Fibroblast of pulmonary artery (primary cell): ENCODE measurements at regions not wholly inside any gene's neighbourhood (a gene's known extent, or its start where the extent isn't known, plus 50 kb on each side); places are given as distances from the start of the nearest gene placed in this dataset.

ENCODE experiments used
- DNase-seq: peaks from one replicate; pipeline ENCODE4 v3.0.0-alpha.2; 2010; ENCODE audit warnings: low read depth
- H3K4me3 ChIP-seq: replicated peaks from 2 replicates; pipeline ENCODE4 v1.5.1; 2011; ENCODE audit warnings: low read depth, mild to moderate bottlenecking, control low read depth, low read length, moderate library complexity
- CTCF ChIP-seq: IDR thresholded peaks from 2 replicates; pipeline ENCODE4 v1.5.1; 2011; ENCODE audit warnings: mild to moderate bottlenecking, control low read depth, low read length, inconsistent platforms; ENCODE audit errors: missing control alignments

- DNase-seq = no peak
- no peak for TF ChIP-seq CTCF
- no peak overlapping the region for H3K4me3 ChIP-seq
Observed at GRCh38 chr5:180431932-180432331, 62.2 kb upstream of the CNOT6 start.

DNA sequence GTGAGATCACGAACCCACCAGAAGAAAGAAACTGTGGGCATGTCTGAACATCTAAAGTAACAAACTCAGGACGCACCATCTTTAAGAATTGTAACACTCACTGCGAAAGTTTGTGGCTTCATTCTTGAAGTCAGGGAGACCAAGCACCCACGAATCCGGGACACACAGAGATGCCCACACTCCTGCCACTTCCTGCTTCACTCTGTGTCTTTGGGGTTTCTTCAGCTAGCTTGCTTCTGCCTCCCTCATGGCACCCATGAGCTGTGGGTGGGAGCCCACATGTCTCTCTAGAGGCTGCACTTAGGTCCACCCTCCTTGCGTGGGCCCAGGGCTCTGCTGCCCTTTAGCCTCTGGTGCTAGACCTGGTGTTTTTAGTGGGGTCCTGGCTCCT is 61.2 kb upstream of the CNOT6 start:
- no peak for DNase-seq
- no peak overlapping the region for H3K4me3 ChIP-seq
- TF ChIP-seq CTCF = no peak

GRCh38 chr5:180435594-180435993 is 58.6 kb upstream of the CNOT6 start:
- no peak overlapping the region for H3K4me3 ChIP-seq
- no peak for TF ChIP-seq CTCF
- no peak for DNase-seq

- TF ChIP-seq CTCF = no peak
- no peak for DNase-seq
- H3K4me3 ChIP-seq = no peak overlapping the region
Observed at GRCh38 chr5:180436275-180436674, 57.9 kb upstream of the CNOT6 start.

DNA sequence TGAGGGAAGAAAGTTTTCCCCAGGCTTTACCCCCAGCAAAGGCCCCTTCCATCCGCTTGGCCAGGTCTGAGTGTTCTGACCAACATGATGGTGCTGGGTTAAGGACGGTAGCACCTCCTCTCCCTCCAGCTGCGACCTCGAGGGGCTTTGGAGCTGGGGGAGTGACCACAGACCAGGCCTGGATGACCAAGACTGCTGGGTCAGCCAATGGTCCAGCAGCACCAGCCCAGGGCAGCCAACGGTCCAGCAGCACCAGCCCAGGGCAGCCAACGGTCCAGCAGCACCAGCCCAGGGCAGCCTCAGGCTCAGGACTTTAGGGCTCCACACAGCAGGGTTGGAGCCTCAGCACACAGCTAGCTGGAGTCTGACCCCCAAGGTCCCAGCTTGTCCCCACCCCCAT is 57.2 kb upstream of the CNOT6 start:
- TF ChIP-seq CTCF = no peak
- H3K4me3 ChIP-seq = no peak overlapping the region
- DNase-seq = no peak

DNA sequence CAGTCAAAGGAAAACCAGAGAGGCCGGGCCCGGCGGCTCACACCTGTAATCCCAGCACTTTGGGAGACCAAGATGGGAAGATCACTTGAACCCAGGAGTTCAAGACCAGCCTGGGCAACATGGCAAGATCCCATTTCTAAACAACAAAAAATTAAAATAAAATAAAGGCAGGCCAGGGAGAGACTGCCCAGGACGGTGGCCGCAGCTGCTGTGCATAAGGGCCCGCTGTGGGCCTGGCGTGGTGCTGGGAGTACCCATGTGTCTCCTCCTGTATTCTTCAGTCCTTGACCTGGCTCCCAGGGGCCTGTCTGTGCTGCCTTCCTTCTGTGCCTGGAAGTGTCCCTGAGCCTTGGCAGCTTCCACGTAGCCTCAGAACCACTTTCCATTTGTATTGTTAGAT is 56.8 kb upstream of the CNOT6 start:
- no peak overlapping the region for H3K4me3 ChIP-seq
- TF ChIP-seq CTCF = no peak
- DNase-seq = no peak
